HL-60 (cell line): ENCODE measurements at regions not wholly inside any gene's neighbourhood (a gene's known extent, or its start where the extent isn't known, plus 50 kb on each side); places are given as distances from the start of the nearest gene placed in this dataset.

Source experiments
- CTCF ChIP-seq: IDR thresholded peaks from one replicate; pipeline ENCODE4 v1.5.1; 2011; ENCODE audit warnings: low read length, control low read depth, inconsistent platforms; ENCODE audit not compliant: insufficient read depth
- POLR2AphosphoS5 ChIP-seq: IDR thresholded peaks from 2 replicates; pipeline ENCODE4 v1.6.1; 2012; ENCODE audit warnings: low read depth
- REST ChIP-seq: IDR thresholded peaks from 2 replicates; pipeline ENCODE4 v1.6.1; 2012; ENCODE audit warnings: low read depth; ENCODE audit not compliant: insufficient replicate concordance
- SPI1 ChIP-seq: IDR thresholded peaks from 2 replicates; pipeline ENCODE4 v1.6.1; 2012; ENCODE audit warnings: low read depth, mild to moderate bottlenecking, borderline replicate concordance

GRCh38 chr4:60384516-60384915 lies 815.6 kb upstream of the ADGRL3 start:
- TF ChIP-seq POLR2AphosphoS5 (no peak), CTCF (no peak), SPI1 (no peak), REST (no peak)
